BJ (cell line): ENCODE measurements at regions not wholly inside any gene's neighbourhood (a gene's known extent, or its start where the extent isn't known, plus 50 kb on each side); places are given as distances from the start of the nearest gene placed in this dataset.

Source experiments
- CTCF ChIA-PET: fragments of 350-600 bp; formaldehyde crosslinking; extraction: SDS; loops from one replicate; lab custom pipeline; 2021; ENCODE audit warnings: antibody characterized with exemption, inconsistent platforms; lab: Yijun Ruan, JAX
- POLR2A ChIA-PET: fragments of 300-600 bp; sonication (Branson Sonifier 250); formaldehyde crosslinking; extraction: SDS; loops from one replicate; lab custom pipeline; 2021; ENCODE audit warnings: antibody characterized with exemption; lab: Charles Lee
- DNase-seq: peaks from one replicate; pipeline ENCODE4 v3.0.0-alpha.2; 2011; ENCODE audit warnings: low read depth
- H3K27me3 ChIP-seq: 2 replicates; pipeline ENCODE4 v1.6.0; 2011; ENCODE audit warnings: low read length; ENCODE audit not compliant: control insufficient read depth, insufficient read depth
- H3K36me3 ChIP-seq: 2 replicates; pipeline ENCODE4 v1.5.1; 2011; ENCODE audit warnings: low read length; ENCODE audit not compliant: control insufficient read depth, insufficient read depth
- H3K4me3 ChIP-seq: 2 replicates; pipeline ENCODE4 v1.5.1; 2011; ENCODE audit warnings: low read depth, mild to moderate bottlenecking, control low read depth, low read length
- TF ChIP-seq, protein P1 (sequence below): IDR thresholded peaks from 2 replicates; pipeline ENCODE4 v1.5.1; 2011; ENCODE audit warnings: low read depth, mild to moderate bottlenecking, control low read depth, inconsistent platforms, low read length, moderate library complexity; ENCODE audit not compliant: insufficient read depth

GRCh38 chr18:39801010-39801409, 2154.0 kb upstream of the PIK3C3 start:
- TF ChIP-seq, protein P1, sequence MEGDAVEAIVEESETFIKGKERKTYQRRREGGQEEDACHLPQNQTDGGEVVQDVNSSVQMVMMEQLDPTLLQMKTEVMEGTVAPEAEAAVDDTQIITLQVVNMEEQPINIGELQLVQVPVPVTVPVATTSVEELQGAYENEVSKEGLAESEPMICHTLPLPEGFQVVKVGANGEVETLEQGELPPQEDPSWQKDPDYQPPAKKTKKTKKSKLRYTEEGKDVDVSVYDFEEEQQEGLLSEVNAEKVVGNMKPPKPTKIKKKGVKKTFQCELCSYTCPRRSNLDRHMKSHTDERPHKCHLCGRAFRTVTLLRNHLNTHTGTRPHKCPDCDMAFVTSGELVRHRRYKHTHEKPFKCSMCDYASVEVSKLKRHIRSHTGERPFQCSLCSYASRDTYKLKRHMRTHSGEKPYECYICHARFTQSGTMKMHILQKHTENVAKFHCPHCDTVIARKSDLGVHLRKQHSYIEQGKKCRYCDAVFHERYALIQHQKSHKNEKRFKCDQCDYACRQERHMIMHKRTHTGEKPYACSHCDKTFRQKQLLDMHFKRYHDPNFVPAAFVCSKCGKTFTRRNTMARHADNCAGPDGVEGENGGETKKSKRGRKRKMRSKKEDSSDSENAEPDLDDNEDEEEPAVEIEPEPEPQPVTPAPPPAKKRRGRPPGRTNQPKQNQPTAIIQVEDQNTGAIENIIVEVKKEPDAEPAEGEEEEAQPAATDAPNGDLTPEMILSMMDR = no peak
- no peak overlapping the region for H3K4me3 ChIP-seq
- ChIA-PET POLR2A (no interaction called here), CTCF (no interaction called here)
- H3K36me3 ChIP-seq = no peaks in the 10 kb centered on the region
- no peaks in the 10 kb centered on the region for H3K27me3 ChIP-seq
- no peak for DNase-seq

GRCh38 chr18:39799006-39799405, 2156.0 kb upstream of the PIK3C3 start:
- no peak for DNase-seq
- POLR2A ChIA-PET = no interaction called here

GRCh38 chr18:39796393-39796792, 2158.6 kb upstream of the PIK3C3 start:
- Histone ChIP-seq H3K36me3 (no peaks in the 10 kb centered on the region), H3K4me3 (no peak overlapping the region), H3K27me3 (no peaks in the 10 kb centered on the region)
- CTCF ChIA-PET = no interaction called here
- POLR2A ChIA-PET = no interaction called here
- TF ChIP-seq, protein P1 = no peak
- DNase-seq = no peak

More at GRCh38 chr18:39799006-39799405, 2156.0 kb upstream of the PIK3C3 start:
- H3K27me3 ChIP-seq = no peaks in the 10 kb centered on the region
- CTCF ChIA-PET = no interaction called here
- H3K4me3 ChIP-seq = no peak overlapping the region; the same call in 1 of the 2 replicates
- H3K36me3 ChIP-seq = no peaks in the 10 kb centered on the region
- TF ChIP-seq, protein P1 = no peak

- CTCF ChIA-PET = no interaction called here
- Histone ChIP-seq H3K4me3 (no peak overlapping the region), H3K36me3 (no peaks in the 10 kb centered on the region), H3K27me3 (no peaks in the 10 kb centered on the region)
- DNase-seq = no peak
- POLR2A ChIA-PET = no interaction called here
- TF ChIP-seq, protein P1 = no peak
Measured at GRCh38 chr18:39795350-39795749, 2159.7 kb upstream of the PIK3C3 start.

- ChIA-PET POLR2A (no interaction called here), CTCF (interaction anchor here (0.6 to 1.3 kb wide), 4 partner anchors 11 to 181 kb away, joined by 3 to 4 read pairs (median 3); no protein-coding TSS in a partner anchor)
- Histone ChIP-seq H3K36me3 (no peaks in the 10 kb centered on the region), H3K27me3 (no peaks in the 10 kb centered on the region), H3K4me3 (no peak overlapping the region)
- TF ChIP-seq, protein P1 = no peak
- no peak for DNase-seq
Measured at GRCh38 chr18:39793609-39794008, 2161.4 kb upstream of the PIK3C3 start.
